H4 (cell line): ENCODE measurements at regions not wholly inside any gene's neighbourhood (a gene's known extent, or its start where the extent isn't known, plus 50 kb on each side); places are given as distances from the start of the nearest gene placed in this dataset.

Experiments
- DNase-seq: peaks from one replicate; pipeline ENCODE4 v3.0.0-alpha.2; 2015; ENCODE audit warnings: low spot score

GRCh38 chr21:27819299-27819698 lies 852.4 kb upstream of the ADAMTS5 start:
- no peak for DNase-seq

GRCh38 chr21:27818847-27819246 lies 852.0 kb upstream of the ADAMTS5 start:
- peak; percentile 64 for DNase-seq

GRCh38 chr21:27817902-27818623 lies 851.2 kb upstream of the ADAMTS5 start:
- DNase-seq, result no peak

- DNase-seq, result no peak
These were observed 850.2 kb upstream of the ADAMTS5 start for GRCh38 chr21:27817074-27817473.

GRCh38 chr21:27816301-27816700 lies 849.4 kb upstream of the ADAMTS5 start:
- no peak for DNase-seq

GRCh38 chr21:27814226-27814625 lies 847.3 kb upstream of the ADAMTS5 start:
- no peak for DNase-seq

GRCh38 chr21:27813750-27814149 lies 846.9 kb upstream of the ADAMTS5 start:
- peak; percentile 13 for DNase-seq

- DNase-seq, result no peak
These were observed 846.5 kb upstream of the ADAMTS5 start for GRCh38 chr21:27813344-27813743.

- peak; percentile 23 for DNase-seq
These were observed 845.4 kb upstream of the ADAMTS5 start for GRCh38 chr21:27812279-27812678.

GRCh38 chr21:27808923-27809322 lies 842.0 kb upstream of the ADAMTS5 start:
- DNase-seq, result no peak

GRCh38 chr21:27807596-27807995 lies 840.7 kb upstream of the ADAMTS5 start:
- DNase-seq, result peak; percentile 56

GRCh38 chr21:27806281-27806680 lies 839.4 kb upstream of the ADAMTS5 start:
- DNase-seq, result peak; percentile 39

GRCh38 chr21:27805696-27806095 lies 838.8 kb upstream of the ADAMTS5 start:
- DNase-seq, result no peak

GRCh38 chr21:27804515-27804914 lies 837.6 kb upstream of the ADAMTS5 start:
- DNase-seq, result no peak

GRCh38 chr21:27803571-27803970 lies 836.7 kb upstream of the ADAMTS5 start:
- no peak for DNase-seq

GRCh38 chr21:27802816-27803475 lies 836.1 kb upstream of the ADAMTS5 start:
- DNase-seq, result peak; percentile 66

GRCh38 chr21:27799861-27800260 lies 833.0 kb upstream of the ADAMTS5 start:
- no peak for DNase-seq

- peak; percentile 75 for DNase-seq
These were observed 829.2 kb upstream of the ADAMTS5 start for GRCh38 chr21:27796106-27796505.

GRCh38 chr21:27795418-27795817 lies 828.5 kb upstream of the ADAMTS5 start:
- no peak for DNase-seq

GRCh38 chr21:27793901-27794300 lies 827.0 kb upstream of the ADAMTS5 start:
- DNase-seq, result no peak

GRCh38 chr21:27787046-27787445 lies 820.2 kb upstream of the ADAMTS5 start:
- no peak for DNase-seq

GRCh38 chr21:27779606-27780005 lies 812.7 kb upstream of the ADAMTS5 start:
- DNase-seq, result no peak

- peak; percentile 18 for DNase-seq
These were observed 810.2 kb upstream of the ADAMTS5 start for GRCh38 chr21:27776925-27777553.
